IPS-NIHi11 (cell line): ENCODE measurements at regions not wholly inside any gene's neighbourhood (a gene's known extent, or its start where the extent isn't known, plus 50 kb on each side); places are given as distances from the start of the nearest gene placed in this dataset.
"Not testable (repeated sequence)": the region's sequence is repeated elsewhere in the genome, so short reads cannot be mapped to it uniquely, and the experiment has no call there.

Experiments
- DNase-seq: peaks from one replicate; pipeline ENCODE4 v3.0.0; 2012; ENCODE audit warnings: mixed read lengths, low spot score

GRCh38 chr2:3899536-3900155 is 196.3 kb downstream of the DCDC2C start:
- no peak for DNase-seq

- no peak for DNase-seq
Observed at GRCh38 chr2:3902131-3902530, 198.8 kb downstream of the DCDC2C start.

GRCh38 chr2:3904061-3904460 is 200.7 kb downstream of the DCDC2C start:
- DNase-seq, result no peak

- not testable (repeated sequence) for DNase-seq
Observed at GRCh38 chr2:3908498-3908897, 205.1 kb downstream of the DCDC2C start.

GRCh38 chr2:3911882-3912455 is 208.6 kb downstream of the DCDC2C start:
- DNase-seq, result no peak

GRCh38 chr2:3913166-3913565 is 209.8 kb downstream of the DCDC2C start:
- DNase-seq, result no peak

GRCh38 chr2:3914241-3914640 is 210.9 kb downstream of the DCDC2C start:
- DNase-seq, result no peak

- DNase-seq, result no peak
Observed at GRCh38 chr2:3927031-3927430, 223.7 kb downstream of the DCDC2C start.

- DNase-seq, result no peak
Observed at GRCh38 chr2:3929374-3929773, 226.0 kb downstream of the DCDC2C start.

- no peak for DNase-seq
Observed at GRCh38 chr2:3930246-3930645, 226.9 kb downstream of the DCDC2C start.

- DNase-seq, result no peak
Observed at GRCh38 chr2:3940661-3941060, 237.3 kb downstream of the DCDC2C start.

- DNase-seq, result no peak
Observed at GRCh38 chr2:3942841-3943240, 239.5 kb downstream of the DCDC2C start.

- DNase-seq, result no peak
Observed at GRCh38 chr2:3944071-3944470, 240.7 kb downstream of the DCDC2C start.

GRCh38 chr2:3944841-3945240 is 241.5 kb downstream of the DCDC2C start:
- no peak for DNase-seq

GRCh38 chr2:3948191-3948590 is 244.8 kb downstream of the DCDC2C start:
- no peak for DNase-seq

GRCh38 chr2:3951131-3951954 is 248.0 kb downstream of the DCDC2C start:
- DNase-seq, result no peak

- DNase-seq, result no peak
Observed at GRCh38 chr2:3952866-3953516, 249.6 kb downstream of the DCDC2C start.

- DNase-seq, result no peak
Observed at GRCh38 chr2:3954261-3954660, 250.9 kb downstream of the DCDC2C start.

GRCh38 chr2:3956406-3956805 is 253.0 kb downstream of the DCDC2C start:
- DNase-seq, result no peak

GRCh38 chr2:3956892-3957291 is 253.5 kb downstream of the DCDC2C start:
- DNase-seq, result no peak

GRCh38 chr2:3958465-3958864 is 255.1 kb downstream of the DCDC2C start:
- no peak for DNase-seq

- no peak for DNase-seq
Observed at GRCh38 chr2:3958969-3959368, 255.6 kb downstream of the DCDC2C start.

- peak; percentile 65 for DNase-seq
Observed at GRCh38 chr2:3959372-3959771, 256.0 kb downstream of the DCDC2C start.
